ENCODE measurements at regions not wholly inside any gene's neighbourhood (a gene's known extent, or its start where the extent isn't known, plus 50 kb on each side); places are given as distances from the start of the nearest gene placed in this dataset.
"Not testable (repeated sequence)": the region's sequence is repeated elsewhere in the genome, so short reads cannot be mapped to it uniquely, and the experiment has no call there.

DNA sequence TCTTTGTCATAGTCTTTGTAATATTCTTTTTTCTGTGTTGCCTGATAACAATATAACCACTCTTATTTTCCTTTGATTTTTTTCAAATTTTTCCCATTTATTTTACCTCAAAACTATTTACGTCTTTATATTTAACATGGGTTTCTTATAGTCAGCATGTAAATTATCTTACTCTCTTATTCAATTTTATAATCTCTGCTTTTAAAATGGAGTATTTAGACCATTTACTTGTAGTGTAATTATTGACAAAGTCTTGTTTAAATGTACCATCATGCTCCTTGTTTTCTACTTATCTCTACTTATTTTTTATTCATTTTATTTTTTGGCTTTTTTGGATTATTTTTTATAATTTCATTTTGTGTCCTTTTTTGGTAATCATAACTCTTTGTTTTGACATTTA lies 476.5 kb upstream of the MAP3K7 start:
- FAIRE-seq (no peak), DNase-seq (ENCODE audit: insufficient read length) (no peak)
- TF ChIP-seq POLR2A (IDR thresholded peaks at IDR 0.05; ENCODE audit: low read depth, low read length) (no peak), TAF1 (IDR thresholded peaks at IDR 0.05; ENCODE audit: borderline replicate concordance, low read depth, low read length) (no peak)

DNA sequence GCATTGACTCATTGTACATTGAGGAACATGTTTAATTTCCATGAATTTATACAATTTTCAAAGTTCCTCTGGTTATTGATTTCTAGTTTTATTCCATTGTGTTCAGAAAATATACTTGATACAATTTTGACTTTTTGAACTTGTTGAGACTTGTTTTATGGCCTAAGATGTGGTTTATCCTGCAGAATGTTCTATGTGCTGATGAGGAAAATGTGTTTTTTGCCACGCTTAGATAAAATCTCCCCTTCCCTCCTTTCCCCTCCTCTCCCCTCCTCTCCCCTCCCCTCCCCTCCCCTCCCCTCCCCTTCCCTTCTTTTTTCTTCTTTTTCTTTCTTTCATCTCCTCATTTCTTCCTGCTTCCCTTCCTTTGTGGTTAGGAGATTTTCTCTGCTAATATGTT lies 470.8 kb upstream of the MAP3K7 start:
- TF ChIP-seq POLR2AphosphoS5 (IDR thresholded peaks at IDR 0.05; ENCODE audit: low read depth, low read length), result no peak
- no peak for TF ChIP-seq POLR2A (IDR thresholded peaks at IDR 0.05; ENCODE audit: low read depth, low read length)
- no peak for TF ChIP-seq TAF1 (IDR thresholded peaks at IDR 0.05; ENCODE audit: borderline replicate concordance, low read depth, low read length)
- DNase-seq (ENCODE audit: insufficient read length), result no peak
- FAIRE-seq, result no peak

DNA sequence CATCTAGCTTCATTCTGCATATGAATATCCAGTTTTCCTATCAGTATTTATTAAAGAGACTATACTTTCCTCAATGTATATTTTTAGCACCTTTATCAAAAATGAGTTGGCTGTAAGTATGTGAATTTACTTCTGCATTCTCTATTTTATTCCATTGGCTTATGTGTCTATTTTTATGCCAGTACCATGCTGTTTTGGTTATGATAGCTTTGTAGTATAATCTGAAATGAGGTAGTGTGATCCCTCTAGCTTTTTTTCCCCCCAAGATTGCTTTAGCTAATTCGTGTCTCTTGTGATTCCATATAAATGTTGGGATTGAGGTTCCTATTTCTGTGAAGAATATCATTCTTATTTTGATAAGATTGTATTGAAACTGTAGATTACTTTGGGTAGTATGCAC lies 469.1 kb upstream of the MAP3K7 start:
- FAIRE-seq, result no peak

DNA sequence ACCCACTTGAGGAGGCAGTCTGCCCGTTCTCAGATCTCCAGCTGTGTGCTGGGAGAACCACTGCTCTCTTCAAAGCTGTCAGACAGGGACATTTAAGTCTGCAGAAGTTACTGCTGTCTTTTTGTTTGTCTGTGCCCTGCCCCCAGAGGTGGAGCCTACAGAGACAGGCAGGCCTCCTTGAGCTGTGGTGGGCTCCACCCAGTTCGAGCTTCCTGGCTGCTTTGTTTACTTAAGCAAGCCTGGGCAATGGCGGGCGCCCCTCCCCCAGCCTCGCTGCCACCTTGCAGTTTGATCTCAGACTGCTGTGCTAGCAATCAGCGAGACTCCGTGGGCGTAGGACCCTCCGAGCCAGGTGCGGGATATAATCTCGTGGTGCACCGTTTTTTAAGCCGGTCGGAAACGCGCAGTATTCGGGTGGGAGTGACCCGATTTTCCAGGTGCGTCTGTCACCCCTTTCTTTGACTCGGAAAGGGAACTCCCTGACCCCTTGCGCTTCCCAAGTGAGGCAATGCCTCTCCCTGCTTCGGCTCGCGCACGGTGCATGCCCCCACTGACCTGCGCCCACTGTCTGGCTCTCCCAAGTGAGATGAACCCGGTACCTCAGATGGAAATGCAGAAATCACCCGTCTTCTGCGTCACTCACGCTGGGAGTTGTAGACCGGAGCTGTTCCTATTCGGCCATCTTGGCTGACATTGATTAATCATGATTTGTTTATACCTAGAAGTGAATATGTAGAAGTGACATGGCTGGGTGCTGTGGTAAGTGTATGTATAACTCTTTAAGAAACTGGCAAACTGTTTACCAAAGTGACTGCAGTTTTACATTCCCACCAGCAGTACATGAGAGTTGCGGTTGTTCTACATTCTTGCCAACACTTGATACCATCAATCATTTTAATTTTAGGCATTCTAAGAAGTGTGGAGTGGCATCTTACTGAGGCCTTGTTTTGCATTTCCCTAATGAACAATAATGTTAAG lies 465.9 kb upstream of the MAP3K7 start:
- FAIRE-seq; DNase-seq (ENCODE audit: insufficient read length): not testable (repeated sequence)

More for the DNA sequence above, 469.1 kb upstream of the MAP3K7 start:
- DNase-seq (ENCODE audit: insufficient read length), result no peak
- no peak for TF ChIP-seq POLR2AphosphoS5 (IDR thresholded peaks at IDR 0.05; ENCODE audit: low read depth, low read length)
- TF ChIP-seq TAF1 (IDR thresholded peaks at IDR 0.05; ENCODE audit: borderline replicate concordance, low read depth, low read length), result no peak
- TF ChIP-seq POLR2A (IDR thresholded peaks at IDR 0.05; ENCODE audit: low read depth, low read length), result no peak

DNA sequence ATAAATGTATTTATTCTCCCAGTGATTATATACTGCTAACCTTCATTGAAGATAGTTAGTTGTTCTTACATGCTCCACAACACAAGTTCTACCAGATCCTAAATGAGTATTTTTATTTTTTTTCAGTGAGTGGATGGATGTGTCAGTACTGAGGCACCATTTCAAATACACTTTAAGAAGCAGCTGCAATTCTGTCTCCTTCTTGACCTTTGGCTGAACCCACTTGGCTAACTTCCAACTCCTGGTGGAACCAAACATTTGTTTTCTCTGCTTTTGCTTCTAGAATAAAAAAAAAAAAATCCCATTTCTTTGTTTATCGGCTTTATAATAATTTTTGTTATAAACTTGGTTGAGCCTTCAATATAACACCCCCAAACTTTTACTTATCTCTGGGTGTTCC lies 458.3 kb upstream of the MAP3K7 start:
- FAIRE-seq, result no peak

DNA sequence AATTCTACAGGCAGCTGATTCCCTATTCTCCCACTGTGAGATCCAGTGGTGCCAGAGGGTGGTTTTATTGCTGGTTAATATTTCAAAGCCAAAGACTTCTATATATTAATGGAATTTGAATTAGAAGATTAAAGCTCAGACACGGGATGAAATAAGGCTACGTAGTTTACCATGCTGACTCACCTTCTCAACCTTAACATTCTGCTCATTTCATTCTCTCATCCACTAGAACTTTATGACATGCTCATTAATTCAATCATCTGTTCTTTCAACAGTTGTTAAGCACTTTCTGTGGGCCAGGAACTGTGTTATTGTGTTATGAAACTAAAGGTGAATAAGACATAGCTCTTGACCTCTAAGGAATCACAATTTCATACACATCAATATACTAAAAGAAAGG lies 456.9 kb upstream of the MAP3K7 start:
- DNase-seq (ENCODE audit: insufficient read length), result no peak
- no peak for FAIRE-seq
- TF ChIP-seq POLR2A (IDR thresholded peaks at IDR 0.05; ENCODE audit: low read depth, low read length) (no peak), TAF1 (IDR thresholded peaks at IDR 0.05; ENCODE audit: borderline replicate concordance, low read depth, low read length) (no peak), POLR2AphosphoS5 (IDR thresholded peaks at IDR 0.05; ENCODE audit: low read depth, low read length) (no peak)

More for the DNA sequence above, 458.3 kb upstream of the MAP3K7 start:
- no peak for DNase-seq (ENCODE audit: insufficient read length)
- TF ChIP-seq POLR2AphosphoS5 (IDR thresholded peaks at IDR 0.05; ENCODE audit: low read depth, low read length), result no peak
- TF ChIP-seq TAF1 (IDR thresholded peaks at IDR 0.05; ENCODE audit: borderline replicate concordance, low read depth, low read length), result no peak
- no peak for TF ChIP-seq POLR2A (IDR thresholded peaks at IDR 0.05; ENCODE audit: low read depth, low read length)

- TF ChIP-seq POLR2A (IDR thresholded peaks at IDR 0.05; ENCODE audit: low read depth, low read length) (no peak), TAF1 (IDR thresholded peaks at IDR 0.05; ENCODE audit: borderline replicate concordance, low read depth, low read length) (no peak), POLR2AphosphoS5 (IDR thresholded peaks at IDR 0.05; ENCODE audit: low read depth, low read length) (no peak)
- DNase-seq (ENCODE audit: insufficient read length) (no peak), FAIRE-seq (no peak)
Measured at GRCh38 chr6:91042656-91043055, 455.8 kb upstream of the MAP3K7 start.

- DNase-seq (ENCODE audit: insufficient read length), result no peak
- TF ChIP-seq POLR2AphosphoS5 (IDR thresholded peaks at IDR 0.05; ENCODE audit: low read depth, low read length), result no peak
- no peak for TF ChIP-seq TAF1 (IDR thresholded peaks at IDR 0.05; ENCODE audit: borderline replicate concordance, low read depth, low read length)
- TF ChIP-seq POLR2A (IDR thresholded peaks at IDR 0.05; ENCODE audit: low read depth, low read length), result no peak
- no peak for FAIRE-seq
Measured at GRCh38 chr6:91033964-91034363, 447.1 kb upstream of the MAP3K7 start.

- FAIRE-seq, result no peak
Measured at GRCh38 chr6:91031581-91031980, 444.7 kb upstream of the MAP3K7 start.

GRCh38 chr6:91029211-91029610 lies 442.3 kb upstream of the MAP3K7 start:
- TF ChIP-seq TAF1 (IDR thresholded peaks at IDR 0.05; ENCODE audit: borderline replicate concordance, low read depth, low read length), result no peak
- no peak for TF ChIP-seq POLR2A (IDR thresholded peaks at IDR 0.05; ENCODE audit: low read depth, low read length)
- no peak for TF ChIP-seq POLR2AphosphoS5 (IDR thresholded peaks at IDR 0.05; ENCODE audit: low read depth, low read length)

More at GRCh38 chr6:91031581-91031980, 444.7 kb upstream of the MAP3K7 start:
- DNase-seq (ENCODE audit: insufficient read length), result no peak
- TF ChIP-seq POLR2AphosphoS5 (IDR thresholded peaks at IDR 0.05; ENCODE audit: low read depth, low read length) (no peak), TAF1 (IDR thresholded peaks at IDR 0.05; ENCODE audit: borderline replicate concordance, low read depth, low read length) (no peak), POLR2A (IDR thresholded peaks at IDR 0.05; ENCODE audit: low read depth, low read length) (no peak)

DNA sequence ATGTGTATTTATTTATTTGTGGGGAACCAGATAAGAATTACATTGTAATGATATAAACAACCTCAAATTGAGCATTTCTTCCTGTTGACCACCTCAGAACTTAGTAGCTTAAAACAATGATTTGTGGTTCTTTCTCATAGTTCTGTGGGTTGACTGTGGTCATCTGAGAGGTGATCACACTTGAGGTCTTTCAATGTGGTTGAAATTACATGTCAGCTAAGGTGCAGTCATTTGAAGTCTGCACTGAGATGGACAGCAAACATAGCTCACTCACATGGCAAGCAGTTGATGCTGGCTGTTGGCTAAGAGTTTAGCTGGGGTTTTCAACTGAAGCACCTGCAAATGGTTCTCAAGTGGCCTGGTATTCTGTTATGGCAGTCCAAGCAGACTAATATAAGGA lies 436.7 kb upstream of the MAP3K7 start:
- no peak for FAIRE-seq
- DNase-seq (ENCODE audit: insufficient read length), result no peak
- TF ChIP-seq POLR2AphosphoS5 (IDR thresholded peaks at IDR 0.05; ENCODE audit: low read depth, low read length) (no peak), POLR2A (IDR thresholded peaks at IDR 0.05; ENCODE audit: low read depth, low read length) (no peak), TAF1 (IDR thresholded peaks at IDR 0.05; ENCODE audit: borderline replicate concordance, low read depth, low read length) (no peak)

More at GRCh38 chr6:91029211-91029610, 442.3 kb upstream of the MAP3K7 start:
- FAIRE-seq, result no peak
- no peak for DNase-seq (ENCODE audit: insufficient read length)

- FAIRE-seq, result no peak
- no peak for TF ChIP-seq TAF1 (IDR thresholded peaks at IDR 0.05; ENCODE audit: borderline replicate concordance, low read depth, low read length)
- no peak for TF ChIP-seq POLR2A (IDR thresholded peaks at IDR 0.05; ENCODE audit: low read depth, low read length)
- no peak for TF ChIP-seq POLR2AphosphoS5 (IDR thresholded peaks at IDR 0.05; ENCODE audit: low read depth, low read length)
- DNase-seq (ENCODE audit: insufficient read length), result no peak
Measured at GRCh38 chr6:91020744-91021143, 433.9 kb upstream of the MAP3K7 start.
